ENCODE measurements at regions not wholly inside any gene's neighbourhood (a gene's known extent, or its start where the extent isn't known, plus 50 kb on each side); places are given as distances from the start of the nearest gene placed in this dataset.
"Not testable (repeated sequence)": the region's sequence is repeated elsewhere in the genome, so short reads cannot be mapped to it uniquely, and the experiment has no call there.

DNA sequence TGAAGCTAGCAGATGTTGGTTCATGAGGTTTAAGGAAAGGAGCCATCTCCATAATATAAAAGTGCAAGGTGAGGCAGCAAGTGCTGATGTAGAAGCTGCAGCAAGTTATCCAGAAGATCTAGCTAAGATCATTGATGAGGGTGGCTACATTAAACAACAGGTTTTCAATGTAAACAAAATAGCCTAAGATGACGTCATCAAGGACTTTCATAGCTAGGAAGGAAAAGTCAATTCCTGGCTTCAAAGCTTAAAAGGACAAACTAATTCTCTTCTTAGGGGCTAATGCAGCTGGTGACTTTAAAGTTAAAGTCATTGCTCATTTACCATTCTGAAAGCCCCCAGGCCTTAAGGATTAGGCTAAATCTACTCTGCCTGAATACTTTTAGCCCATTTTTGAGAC lies 141.9 kb downstream of the MID1IP1 start:
- no peak for DNase-seq

DNA sequence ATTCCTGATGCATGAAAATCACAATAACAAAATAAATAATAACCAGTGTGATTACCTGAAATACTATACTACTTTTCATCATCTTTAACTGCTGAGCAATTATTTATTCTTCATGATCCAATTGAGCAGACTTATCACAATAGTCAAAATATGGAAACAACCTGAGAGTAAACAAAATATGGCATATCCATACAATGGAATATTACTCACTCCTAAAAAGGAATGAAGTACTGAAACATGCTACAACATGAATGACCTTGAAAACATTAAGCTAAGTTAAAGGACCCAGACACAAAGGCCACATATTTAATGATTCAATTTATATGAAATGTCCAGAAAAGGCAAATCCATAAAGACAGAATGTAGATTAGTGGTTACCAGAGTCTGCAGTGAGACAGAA lies 146.8 kb downstream of the MID1IP1 start:
- no peak for DNase-seq

DNA sequence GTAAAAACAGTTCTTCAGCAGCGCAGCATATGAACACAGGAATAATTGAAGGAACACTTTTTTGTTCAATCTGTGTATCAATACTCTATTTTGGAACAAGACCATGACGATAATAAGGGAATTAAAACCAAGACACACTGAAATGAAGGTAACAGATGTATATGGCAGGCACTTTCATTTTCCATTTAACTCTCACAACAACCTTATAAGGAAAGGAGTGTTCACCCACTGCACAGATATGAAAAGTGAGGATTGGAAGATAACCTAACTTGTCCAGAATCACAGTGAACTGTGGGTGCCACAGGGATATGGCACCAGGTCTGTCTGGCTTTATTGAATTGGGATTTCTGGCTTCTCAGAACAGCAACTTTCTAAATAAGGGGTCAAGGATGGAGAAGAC lies 153.3 kb downstream of the MID1IP1 start:
- DNase-seq = no peak

DNA sequence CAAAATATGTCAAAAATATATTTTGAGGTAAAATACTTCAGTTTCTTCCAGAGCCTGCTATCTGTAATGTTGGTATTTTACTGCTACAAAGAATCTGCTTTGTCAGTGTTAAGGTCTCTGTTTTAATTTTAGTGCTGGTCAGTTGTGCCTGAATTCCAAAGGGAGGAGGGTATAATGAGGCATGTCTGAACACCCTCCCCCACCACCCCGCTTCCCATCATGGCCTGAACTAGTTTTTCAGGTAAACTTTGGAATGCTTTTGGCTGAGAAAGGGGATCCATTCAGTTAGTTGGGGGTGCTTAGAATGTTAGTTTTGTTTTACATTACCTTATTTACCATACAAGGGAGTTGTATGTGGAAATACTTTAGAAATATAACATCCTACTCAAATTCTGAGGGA lies 158.5 kb downstream of the MID1IP1 start:
- DNase-seq = no peak

DNA sequence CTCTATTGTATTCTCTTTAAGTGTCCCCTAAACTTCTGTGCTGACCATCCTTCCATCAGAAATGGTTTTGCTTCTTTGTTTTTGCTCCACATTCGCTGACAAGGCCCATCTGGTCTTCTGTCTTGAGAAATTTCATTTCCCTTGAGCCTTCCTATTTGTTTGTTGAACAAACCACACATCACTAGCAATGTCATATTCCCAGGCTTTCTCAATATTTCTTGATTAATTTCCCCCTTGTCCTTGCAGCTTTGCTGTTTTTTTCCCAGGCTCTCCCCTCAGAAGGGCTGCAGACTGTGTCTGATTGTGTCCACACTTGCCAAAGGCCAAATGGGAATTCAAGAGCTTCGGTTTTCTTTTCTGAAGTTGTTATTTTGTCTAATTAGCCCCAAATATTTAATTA lies 158.9 kb downstream of the MID1IP1 start:
- no peak for DNase-seq

DNA sequence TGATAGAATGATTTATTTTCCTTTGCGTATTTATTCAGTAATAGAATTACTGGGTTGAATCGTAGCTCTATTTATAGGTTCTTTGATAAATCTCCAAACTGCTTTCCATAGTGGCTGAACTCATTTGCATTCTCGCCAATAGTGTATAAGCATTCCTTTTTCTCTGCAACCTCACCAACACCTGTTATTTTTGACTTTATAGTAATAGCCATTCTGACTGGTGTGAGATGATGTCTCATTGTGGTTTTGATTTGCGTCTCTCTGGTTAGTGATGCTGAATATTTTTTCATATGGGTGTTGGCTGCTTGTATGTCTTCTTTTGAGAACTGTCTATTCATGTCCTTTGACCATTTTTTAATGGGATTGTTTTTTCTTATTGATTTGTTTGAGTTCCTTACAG lies 160.7 kb downstream of the MID1IP1 start:
- no peak for DNase-seq

DNA sequence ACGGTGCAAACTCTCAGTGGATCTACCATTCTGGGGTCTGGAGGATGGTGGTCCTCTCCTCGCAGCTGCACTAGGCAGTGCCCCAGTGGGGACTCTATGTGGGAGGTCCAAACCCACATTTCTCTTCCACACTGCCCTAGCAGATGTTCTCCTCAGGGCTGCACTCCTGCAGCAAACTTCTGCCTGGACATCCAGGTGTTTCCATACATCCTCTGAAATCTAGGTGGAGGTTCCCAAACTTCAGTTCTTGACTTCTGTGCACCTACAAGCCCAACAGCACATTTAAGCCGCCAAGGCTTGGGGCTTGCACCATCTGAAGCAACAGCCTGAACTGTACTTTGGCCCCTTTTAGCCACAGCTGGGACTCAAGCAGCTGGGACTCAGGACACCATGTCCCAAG lies 162.0 kb downstream of the MID1IP1 start:
- not testable (repeated sequence) for DNase-seq

DNA sequence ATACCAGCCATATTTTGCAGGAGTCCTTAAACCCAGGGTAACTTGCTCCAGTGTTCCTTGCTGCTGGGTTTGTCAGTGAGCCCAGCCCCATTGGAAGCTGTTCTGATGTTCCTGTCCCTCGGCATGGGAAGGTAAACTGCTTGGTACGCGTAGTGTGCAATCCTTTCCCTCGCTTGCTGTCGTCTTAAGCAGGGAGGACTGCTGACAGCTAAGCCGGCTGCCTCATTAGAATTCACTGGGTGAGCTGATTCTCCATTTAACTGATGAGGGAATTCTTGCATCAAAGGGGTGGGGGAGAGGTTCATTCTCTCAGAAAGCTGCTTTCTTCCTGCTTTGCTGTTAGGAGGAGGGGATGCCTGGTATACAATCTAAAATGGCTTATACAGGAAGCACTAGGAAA lies 164.6 kb downstream of the MID1IP1 start:
- DNase-seq = no peak

DNA sequence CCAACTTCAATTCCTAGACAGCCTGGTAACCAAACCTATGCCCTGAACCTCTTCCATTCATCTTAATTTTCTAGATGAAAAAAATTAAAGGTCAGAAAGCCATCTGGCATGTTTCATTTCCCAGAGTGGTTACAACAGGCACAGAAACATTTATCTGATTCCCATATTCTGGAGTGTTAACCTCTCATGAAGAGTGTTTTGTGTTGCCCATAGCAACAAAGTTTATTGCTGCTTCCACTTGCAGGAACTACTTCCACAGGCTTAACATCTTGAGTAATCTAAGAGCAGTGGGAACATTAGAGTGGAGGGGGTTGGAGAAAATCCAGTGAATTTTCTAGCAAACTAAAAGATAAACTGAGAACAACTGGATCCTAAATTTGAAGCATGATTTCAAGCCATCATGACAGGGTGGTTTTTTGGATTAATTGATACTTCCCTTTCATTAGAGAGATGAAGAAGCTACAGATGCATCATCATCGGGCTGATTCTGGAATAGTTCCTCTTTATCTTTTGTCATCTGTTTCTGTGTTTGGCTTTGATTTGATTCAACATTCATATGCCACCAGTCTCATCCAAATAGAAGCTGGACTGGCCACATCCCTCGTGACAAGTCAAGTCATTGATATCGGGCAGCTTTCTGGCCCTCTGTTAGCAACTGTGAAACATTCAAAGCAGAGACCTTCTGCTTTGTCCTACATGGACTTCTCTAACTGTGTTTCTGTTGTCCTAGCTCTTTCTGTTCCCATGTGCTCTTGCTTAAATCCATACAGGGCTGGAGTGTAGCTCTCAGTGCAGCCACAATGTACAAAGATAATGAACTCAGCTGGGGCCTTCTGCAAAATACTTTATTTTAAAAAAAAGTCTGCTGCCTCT lies 167.3 kb downstream of the MID1IP1 start:
- no peak for DNase-seq

DNA sequence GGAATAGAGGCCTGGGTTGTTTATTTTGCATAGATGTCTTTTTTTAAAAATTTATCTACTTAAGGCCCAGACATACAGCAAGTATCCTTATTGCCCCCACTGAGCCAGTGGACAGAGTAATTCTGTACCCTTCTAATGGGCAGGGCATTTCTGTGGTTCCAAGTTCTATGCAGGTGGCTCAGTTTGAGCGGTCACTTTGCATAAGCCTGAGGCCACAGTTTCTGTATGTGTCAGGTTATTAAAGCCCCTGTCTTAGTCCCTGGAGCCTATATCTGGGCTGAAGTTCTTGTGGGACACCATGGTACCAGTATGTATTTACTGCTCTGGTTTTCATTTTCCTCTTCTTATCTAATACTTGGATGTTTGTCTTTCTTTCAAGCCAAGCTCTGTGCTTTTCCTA lies 168.8 kb downstream of the MID1IP1 start:
- no peak for DNase-seq

DNA sequence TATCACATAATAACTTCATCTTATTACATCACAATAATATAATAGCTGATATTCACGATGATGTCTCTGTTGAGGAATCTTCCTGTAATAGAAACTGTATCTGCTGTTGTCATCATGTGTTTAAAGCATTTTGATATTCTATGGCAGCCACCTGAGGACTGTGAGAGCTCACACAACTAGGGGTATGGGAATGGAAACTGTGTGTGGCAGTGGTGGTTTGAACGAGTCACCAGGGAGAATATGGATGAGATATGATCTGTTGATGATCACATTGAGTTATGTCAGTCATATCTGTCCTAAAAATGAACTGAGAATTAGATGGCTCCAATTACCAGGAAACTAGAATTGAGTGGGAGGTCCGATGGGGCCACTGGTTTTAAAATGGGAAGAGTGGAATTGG lies 169.6 kb downstream of the MID1IP1 start:
- no peak for DNase-seq

DNA sequence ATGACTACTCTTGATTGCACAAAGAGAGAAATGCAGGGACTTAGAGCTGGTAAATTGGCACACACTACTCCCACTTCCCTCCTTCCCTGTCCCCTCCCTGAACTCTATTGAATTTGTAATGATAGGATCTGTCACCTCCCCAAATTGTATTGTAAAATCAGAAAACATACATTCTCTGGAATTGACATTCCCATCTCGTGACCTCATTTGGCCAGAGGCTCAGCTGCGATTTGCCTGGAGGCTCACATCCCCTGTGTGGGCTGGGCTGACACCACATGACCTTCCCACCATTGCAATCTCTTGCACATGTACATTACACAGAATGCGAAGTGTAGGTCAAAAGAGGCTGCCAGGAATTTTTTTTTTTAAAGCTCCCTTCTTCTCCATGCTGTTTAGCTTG lies 172.1 kb downstream of the MID1IP1 start:
- DNase-seq = peak; percentile 56

DNA sequence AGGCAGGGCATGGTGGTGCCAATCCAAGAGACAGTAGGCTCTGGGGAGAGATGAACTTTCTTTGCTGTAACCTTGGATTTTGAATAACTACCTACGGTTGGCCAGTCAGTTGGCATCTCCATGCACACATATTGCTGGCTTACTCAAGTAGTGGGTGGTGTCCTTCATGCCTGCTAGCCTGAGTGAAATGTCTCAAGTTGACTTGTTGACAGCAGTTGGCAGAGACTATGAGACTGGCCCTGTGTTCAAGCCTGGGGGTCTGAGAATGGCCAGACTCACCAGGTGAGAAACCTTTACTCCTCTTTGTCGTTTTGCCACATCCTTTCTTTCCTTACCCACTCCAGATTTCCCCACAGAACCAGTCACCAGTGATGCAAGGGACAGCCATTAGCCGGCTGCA lies 173.3 kb downstream of the MID1IP1 start:
- DNase-seq = no peak

DNA sequence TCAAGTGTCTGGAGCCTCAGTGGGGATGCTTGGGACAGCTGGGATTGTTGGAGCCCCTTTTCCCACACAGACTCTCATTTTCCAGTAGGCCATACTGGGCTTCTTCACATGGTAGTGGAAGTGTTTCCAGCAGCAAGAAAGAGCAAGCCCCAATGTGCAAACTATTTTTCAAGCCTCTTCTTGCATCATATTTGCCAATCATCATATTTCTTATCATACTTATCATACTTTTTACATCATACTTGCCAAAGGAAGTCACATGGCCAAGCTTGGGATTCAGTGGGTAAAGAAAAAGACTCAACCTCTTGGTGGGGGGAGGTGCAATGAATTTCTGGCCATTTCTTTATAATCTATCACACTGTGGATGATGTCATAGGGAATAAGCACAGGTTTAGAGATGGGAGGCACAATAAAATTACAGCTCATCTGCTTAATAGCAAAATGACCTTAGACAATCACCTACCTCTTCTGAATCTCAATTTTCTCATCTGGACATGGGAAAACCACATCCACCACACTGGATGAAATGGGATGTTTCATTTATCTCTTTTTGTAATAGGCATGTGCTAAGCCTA lies 174.2 kb downstream of the MID1IP1 start:
- DNase-seq = peak; percentile 14

DNA sequence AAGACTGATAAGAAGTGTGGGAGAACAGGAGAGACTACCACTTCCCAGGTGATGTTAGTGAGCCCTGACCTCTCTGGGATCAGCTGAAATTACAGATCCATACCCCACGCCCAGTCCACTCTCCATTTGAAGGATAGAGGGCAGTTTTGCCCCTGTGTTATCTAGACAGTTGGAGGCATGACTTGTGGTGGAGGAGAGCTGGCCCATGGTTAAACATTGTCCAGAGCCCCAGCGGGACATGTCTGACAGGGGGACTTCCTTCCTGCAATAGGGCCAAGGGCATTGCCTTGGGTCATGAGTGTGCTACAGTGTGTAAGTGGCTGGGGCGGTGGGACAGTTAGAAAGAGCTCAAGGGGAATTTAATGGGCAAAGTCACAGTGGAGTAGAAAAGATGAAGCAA lies 181.1 kb downstream of the MID1IP1 start:
- no peak for DNase-seq

DNA sequence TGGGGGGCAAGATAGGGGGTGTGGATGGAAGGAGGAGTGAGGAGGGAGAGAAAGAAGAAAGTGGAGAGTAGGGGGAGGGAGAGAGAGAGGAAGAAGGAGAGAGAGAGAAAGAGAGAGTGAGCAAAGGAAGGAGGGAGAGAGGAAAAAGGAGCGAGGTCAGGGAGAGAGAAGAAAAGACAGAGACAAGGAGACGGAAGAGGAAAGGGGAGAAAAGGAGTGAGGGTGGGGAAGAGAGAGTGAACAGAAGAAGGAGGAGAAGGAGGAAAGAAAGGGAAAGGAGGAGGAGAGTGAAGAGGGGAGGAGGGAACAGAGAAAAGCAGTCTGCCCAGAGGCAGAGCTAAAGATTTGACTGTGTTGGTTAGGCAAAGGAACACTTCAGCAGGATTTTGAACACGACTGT lies 181.6 kb downstream of the MID1IP1 start:
- DNase-seq = no peak

DNA sequence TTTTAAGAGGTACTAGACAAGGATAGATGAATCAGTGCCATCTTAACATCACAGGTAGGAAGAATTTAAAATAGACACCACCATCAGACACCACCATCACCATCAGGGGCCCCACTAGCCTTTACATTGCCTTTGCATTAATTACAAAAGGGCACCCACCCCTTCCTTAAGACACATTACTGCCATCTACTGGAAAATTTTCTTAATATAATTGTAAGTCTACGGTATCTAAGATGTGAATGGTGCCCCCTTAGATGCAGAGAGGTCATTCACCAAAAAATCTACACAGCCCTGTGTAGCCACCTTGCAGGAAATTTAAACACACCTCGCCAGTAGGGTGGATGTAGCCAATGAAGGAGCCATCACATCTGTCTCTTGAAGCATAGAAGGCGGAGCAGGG lies 184.1 kb downstream of the MID1IP1 start:
- peak; percentile 23 for DNase-seq

DNA sequence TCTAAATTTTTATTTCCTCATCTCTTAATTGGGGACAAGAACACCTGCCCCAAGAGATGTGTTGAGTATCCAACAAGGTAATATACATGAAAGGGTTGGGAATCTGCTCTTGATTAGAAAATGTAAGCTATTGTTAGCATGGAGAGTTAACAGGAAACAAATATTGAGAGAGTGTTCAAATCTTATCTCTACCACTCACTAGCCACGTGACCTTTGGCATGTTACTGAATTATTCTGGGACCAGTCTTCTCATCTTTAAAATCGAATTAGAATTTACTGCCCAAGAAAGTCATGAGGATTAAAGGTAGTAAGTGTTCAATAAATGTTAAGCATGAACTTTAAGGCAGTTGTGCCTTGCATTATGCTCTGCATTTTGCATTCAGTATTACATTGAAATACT lies 184.7 kb downstream of the MID1IP1 start:
- DNase-seq = no peak

DNA sequence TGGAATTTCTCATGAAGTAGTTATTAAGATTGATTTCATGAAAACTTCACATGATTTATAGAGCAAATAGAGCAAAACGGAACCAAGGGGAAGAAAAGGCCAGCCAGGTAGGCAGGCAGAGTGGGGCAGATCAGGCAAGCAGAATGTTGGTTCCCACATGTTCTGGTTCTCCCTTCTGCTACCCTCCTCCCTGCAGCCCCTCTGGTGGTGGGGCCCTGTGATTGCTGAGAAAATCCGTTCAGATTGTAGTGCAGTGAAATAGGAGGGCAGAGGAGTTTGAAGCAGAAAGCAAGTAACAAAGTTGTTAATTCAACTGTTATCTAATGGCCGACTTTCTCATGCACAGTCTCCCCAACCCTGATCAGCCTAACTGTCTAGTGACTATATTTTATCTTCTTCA lies 185.3 kb downstream of the MID1IP1 start:
- DNase-seq = no peak

DNA sequence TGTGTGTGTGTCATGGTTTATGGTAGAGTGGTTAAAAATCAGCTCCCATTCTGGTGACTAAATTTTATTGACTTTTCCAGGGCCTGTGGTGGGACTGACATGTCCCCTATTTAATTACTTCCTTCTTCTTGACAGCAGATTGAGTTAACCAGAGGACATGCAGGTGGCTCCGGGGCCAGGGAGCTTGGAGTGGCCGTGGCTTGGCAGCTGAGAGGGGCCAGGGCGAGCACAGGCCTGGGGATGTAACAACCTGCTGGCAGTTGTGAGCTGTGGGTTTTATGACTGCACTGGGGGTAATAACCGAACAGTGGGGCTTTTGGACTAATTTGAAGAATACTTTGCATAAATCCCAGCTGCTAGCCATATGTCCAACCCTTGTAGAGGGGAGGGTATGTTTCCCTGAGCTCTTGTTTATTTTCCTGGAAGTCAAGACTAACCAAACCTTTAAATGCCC lies 186.0 kb downstream of the MID1IP1 start:
- no peak for DNase-seq

DNA sequence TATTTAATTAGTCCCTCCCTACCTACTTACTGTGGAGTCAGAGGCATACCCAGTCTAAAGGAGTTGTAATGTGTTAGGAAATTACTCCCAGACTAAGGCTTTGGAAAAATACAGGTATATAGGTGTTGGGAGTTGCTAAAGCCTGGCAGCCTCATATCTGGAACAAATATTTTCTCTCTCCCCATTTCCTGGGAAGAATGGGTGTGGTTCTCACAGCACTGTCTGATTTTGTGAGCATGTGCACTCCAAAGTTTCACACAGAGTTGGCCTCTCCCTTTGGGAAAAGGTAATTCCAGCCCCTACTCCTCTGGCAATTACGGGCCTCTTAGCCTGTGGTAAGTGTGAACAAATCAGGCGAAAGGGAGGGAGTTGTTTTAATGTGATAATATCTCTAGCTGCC lies 187.0 kb downstream of the MID1IP1 start:
- DNase-seq = no peak

DNA sequence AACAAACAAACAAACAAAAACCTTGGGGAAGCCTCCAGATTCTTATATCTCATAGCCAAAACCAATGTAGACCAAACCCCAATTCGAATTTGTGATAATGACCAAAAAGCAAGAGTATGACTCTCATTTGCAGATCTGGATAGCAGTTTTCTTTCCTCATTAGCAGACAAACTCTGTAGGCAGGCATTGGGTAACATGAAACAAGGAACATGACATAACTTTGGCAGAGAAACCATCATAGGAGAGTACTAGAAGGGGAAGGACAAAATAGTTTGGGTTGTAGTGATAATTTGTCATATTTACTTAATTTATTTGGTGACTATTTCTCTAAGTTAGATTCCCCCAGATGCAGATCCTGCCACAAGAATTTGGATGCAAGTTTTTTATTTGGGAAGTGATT lies 187.8 kb downstream of the MID1IP1 start:
- no peak for DNase-seq

DNA sequence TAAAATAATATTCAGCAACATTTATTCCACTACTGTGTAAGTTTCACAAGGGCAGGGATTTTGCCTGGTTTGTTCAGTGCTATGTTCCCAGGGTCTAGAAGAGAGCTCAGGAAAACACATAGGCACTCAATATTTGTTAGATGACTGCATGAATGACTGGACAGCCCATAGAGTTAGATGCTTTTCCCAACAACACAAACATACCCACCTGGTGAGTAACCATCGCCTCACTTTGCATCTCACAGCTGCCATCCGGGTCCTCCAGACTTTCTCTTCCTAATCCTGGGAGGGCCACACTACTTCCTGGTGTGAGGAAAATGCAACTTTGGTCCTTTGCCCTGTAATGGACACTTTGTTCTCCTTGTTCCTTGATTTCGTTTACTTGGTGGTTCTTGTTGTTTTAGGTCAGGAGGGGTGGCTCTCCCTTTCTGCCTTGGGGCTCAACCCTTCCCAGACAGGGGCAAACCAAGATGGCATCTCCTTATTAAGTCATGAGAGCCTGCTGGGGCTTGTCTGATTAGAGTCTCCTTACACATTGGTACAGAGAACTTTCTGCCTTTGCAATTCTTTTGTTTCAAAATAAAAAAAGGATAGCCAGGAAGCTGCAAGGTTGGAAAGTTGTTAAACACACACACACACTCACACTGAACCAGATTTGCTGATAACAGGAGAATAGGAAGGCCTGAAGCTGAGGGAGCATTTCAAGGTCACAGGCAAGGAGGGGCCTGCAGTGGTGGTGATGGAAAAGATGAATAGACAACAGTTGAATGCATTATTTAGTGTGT lies 190.6 kb downstream of the MID1IP1 start:
- no peak for DNase-seq
